Type B pancreatic cell (in vitro differentiated cells): ENCODE measurements at regions not wholly inside any gene's neighbourhood (a gene's known extent, or its start where the extent isn't known, plus 50 kb on each side); places are given as distances from the start of the nearest gene placed in this dataset.

Source experiments
- DNase-seq: peaks from one replicate; pipeline ENCODE4 v3.0.0; 2021; ENCODE audit warnings: mixed read lengths; ENCODE audit not compliant: unreplicated experiment; ENCODE audit errors: extremely low spot score
- H3K27ac Mint-ChIP-seq: 2 replicates; pipeline ENCODE4 v1.8.0; 2021; ENCODE audit warnings: mild to moderate bottlenecking, mixed read lengths
- H3K27me3 Mint-ChIP-seq: 2 replicates; pipeline ENCODE4 v1.8.0; 2021; ENCODE audit warnings: mixed read lengths
- H3K36me3 Mint-ChIP-seq: 2 replicates; pipeline ENCODE4 v1.8.0; 2021; ENCODE audit warnings: mixed read lengths
- H3K4me1 Mint-ChIP-seq: one replicate; pipeline ENCODE4 v1.8.0; 2021; ENCODE audit warnings: mixed read lengths; ENCODE audit not compliant: unreplicated experiment
- H3K4me3 Mint-ChIP-seq: 2 replicates; pipeline ENCODE4 v1.8.0; 2021; ENCODE audit warnings: mild to moderate bottlenecking, mixed read lengths
- H3K9me3 Mint-ChIP-seq: 2 replicates; pipeline ENCODE4 v1.8.0; 2021; ENCODE audit warnings: mixed read lengths
- TF ChIP-seq, protein P1 (sequence below): fragments of 200-600 bp; sonication (generic); conservative IDR thresholded peaks from 2 replicates; pipeline ENCODE4 v1.5.0; 2021; ENCODE audit warnings: antibody characterized with exemption, mild to moderate bottlenecking

DNA sequence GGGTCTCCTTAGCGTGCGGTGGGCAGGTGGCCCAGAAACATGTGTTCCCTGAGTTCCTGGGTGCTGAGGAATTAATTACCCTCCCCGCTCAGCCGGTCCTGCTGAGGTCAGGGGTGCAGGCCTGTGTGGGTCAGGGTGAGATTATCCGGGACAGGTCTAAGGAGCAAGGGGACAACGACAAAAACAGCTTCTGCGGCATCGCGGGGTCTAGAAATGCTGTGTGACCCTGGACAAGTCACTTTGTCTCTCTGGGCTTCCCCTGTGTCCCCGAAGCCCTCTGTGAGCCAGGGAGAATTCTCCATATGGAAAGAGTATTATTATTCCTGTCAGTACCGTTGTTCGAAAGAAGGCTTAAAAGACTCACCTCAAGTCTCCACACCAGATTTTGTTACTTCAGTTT lies 186.1 kb downstream of the MN1 start:
- peaks cover 21% of the 10 kb centered on the region for H3K4me1 Mint-ChIP-seq

DNA sequence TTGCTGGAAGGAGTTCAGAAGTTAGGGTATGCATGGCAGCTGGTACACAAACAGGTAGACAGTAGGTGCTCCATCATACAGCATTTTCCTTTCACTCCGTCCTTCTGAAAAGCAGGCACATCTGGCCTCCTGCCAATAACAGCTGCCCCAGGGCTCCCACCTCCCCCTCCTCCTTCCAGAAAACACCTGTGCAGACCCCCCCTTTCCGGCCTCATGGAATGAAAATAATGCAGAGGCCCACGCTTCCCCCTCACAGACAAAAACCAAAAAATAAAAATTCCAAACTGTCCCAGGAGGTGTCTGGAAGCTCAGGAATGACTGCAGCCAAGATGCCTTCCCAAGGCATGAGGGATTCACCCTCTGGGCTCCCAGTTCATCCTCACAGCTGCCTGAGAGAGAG lies 185.5 kb downstream of the MN1 start:
- no peak overlapping the region for H3K27ac Mint-ChIP-seq
- H3K36me3 Mint-ChIP-seq: no peaks in the 10 kb centered on the region
- no peak overlapping the region for H3K4me3 Mint-ChIP-seq
- TF ChIP-seq, protein P1, sequence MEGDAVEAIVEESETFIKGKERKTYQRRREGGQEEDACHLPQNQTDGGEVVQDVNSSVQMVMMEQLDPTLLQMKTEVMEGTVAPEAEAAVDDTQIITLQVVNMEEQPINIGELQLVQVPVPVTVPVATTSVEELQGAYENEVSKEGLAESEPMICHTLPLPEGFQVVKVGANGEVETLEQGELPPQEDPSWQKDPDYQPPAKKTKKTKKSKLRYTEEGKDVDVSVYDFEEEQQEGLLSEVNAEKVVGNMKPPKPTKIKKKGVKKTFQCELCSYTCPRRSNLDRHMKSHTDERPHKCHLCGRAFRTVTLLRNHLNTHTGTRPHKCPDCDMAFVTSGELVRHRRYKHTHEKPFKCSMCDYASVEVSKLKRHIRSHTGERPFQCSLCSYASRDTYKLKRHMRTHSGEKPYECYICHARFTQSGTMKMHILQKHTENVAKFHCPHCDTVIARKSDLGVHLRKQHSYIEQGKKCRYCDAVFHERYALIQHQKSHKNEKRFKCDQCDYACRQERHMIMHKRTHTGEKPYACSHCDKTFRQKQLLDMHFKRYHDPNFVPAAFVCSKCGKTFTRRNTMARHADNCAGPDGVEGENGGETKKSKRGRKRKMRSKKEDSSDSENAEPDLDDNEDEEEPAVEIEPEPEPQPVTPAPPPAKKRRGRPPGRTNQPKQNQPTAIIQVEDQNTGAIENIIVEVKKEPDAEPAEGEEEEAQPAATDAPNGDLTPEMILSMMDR: no peak
- H3K4me1 Mint-ChIP-seq: peaks cover 27% of the 10 kb centered on the region
- H3K9me3 Mint-ChIP-seq: no peaks in the 10 kb centered on the region
- DNase-seq: no peak
- H3K27me3 Mint-ChIP-seq: peaks cover 24% of the 10 kb centered on the region

More for the DNA sequence above, 186.1 kb downstream of the MN1 start:
- TF ChIP-seq, protein P1: no peak
- no peak for DNase-seq
- Mint-ChIP-seq H3K36me3 (no peaks in the 10 kb centered on the region), H3K27me3 (peaks cover 19% of the 10 kb centered on the region), H3K4me3 (no peak overlapping the region), H3K9me3 (no peaks in the 10 kb centered on the region), H3K27ac (no peak overlapping the region)

DNA sequence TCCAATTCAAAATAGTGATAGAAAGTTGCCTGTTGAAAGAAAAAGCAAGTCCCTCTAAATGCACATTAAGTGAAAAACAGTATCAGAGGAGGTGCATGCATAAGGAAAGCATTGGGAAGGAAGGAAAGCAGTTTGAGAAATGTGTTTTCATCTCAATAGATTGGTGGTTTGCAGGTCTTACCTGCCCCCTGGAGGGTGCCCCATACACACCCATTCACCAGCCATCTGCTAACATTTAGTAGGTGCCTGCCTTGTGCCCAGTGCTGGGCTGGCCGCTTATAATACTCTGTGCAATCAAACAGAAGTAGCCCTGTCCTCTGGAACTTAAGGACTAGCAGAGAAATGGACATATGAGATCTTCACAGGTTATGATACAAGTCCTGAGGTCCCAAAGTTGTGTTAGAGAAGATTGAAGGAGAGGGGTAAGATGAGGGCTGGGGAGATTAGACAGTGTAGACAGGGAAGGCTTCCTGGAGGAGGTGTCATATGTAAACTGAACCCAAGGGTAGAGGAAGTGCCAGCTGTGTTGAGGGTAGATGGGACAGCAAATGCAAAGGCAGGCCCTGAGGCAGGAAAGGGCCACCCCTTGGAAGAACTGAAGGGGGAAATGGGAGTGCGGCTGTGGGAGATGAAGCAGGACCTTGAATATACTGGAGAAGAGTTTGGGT lies 184.2 kb downstream of the MN1 start:
- H3K4me3 Mint-ChIP-seq: no peak overlapping the region
- no peak for DNase-seq
- no peak overlapping the region for H3K27ac Mint-ChIP-seq
- H3K36me3 Mint-ChIP-seq: no peaks in the 10 kb centered on the region
- H3K4me1 Mint-ChIP-seq: peaks cover 28% of the 10 kb centered on the region
- TF ChIP-seq, protein P1: no peak
- H3K27me3 Mint-ChIP-seq: peaks cover 23% of the 10 kb centered on the region
- H3K9me3 Mint-ChIP-seq: no peaks in the 10 kb centered on the region

DNA sequence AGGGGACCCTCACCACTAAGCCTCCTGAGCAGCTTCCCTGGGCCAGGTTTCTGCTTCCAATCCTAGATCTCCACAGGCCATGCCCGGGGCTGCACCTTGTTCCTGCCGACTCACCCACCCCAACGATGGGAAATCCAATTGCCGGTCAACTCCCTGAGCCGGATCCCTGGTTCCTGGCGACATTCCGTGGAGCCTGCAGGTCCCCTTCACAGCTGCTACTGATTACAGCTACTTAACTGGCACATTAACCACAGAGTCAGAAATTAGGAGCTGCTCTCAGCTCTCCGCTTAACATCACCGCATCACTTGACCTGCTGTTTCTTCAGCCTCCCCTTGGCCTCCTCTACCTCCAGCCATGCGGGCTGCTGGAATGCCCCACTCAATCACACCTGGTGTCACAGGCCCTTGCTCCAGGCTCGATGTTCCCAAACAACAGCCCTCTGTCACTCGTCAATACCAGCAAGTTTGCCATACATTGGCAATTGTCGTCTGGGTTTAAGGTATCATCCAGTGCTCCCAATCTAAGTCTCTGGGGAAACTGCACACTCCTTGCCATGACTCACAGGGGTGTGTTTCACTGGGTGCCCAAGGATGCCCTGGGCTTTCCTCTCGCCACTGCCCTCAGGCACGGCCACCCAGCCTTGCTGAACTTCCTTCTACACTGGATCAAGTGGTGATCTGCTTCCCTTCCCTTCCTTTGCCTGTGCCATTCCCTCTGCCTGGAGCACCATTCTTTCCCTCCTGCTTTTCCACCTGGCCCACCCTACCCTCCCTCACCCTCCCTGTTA lies 181.0 kb downstream of the MN1 start:
- no peak overlapping the region for H3K27ac Mint-ChIP-seq
- peaks cover 22% of the 10 kb centered on the region for H3K4me1 Mint-ChIP-seq
- H3K27me3 Mint-ChIP-seq: peaks cover 9% of the 10 kb centered on the region
- DNase-seq: no peak
- H3K36me3 Mint-ChIP-seq: no peaks in the 10 kb centered on the region
- no peak overlapping the region for H3K4me3 Mint-ChIP-seq
- no peaks in the 10 kb centered on the region for H3K9me3 Mint-ChIP-seq
- TF ChIP-seq, protein P1: no peak

DNA sequence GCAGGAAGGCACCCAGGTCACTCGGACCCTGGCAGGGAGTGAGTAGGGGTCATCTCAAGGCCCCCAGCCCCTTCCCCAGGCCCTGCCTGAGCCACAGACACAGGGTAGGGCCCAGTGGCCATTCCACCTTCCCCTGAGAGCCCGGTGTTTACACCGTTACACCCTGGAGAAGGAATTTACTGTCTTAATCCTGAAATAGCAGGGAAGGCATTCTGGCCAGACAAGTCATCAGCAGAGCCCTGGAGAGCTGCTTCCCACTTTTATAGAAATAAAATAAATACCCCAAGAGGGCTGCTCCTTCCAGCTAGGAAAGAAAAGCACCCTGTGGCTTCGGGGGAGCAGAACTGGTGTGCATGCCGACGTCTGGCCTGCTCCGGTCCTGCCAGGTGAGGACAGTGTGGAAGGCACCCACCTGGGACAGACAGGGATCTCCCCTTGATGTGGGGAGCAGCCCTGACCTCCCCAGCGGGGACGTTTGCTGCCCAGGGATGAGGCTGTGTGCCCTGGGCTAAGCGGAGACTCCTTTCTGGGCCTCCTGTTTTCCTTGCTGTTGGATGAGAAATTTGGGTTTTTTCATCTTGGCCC lies 180.0 kb downstream of the MN1 start:
- TF ChIP-seq, protein P1: no peak

More for the DNA sequence above, 180.0 kb downstream of the MN1 start:
- H3K27me3 Mint-ChIP-seq: peaks cover 9% of the 10 kb centered on the region
- no peaks in the 10 kb centered on the region for H3K36me3 Mint-ChIP-seq
- H3K4me3 Mint-ChIP-seq: no peak overlapping the region
- no peak overlapping the region for H3K27ac Mint-ChIP-seq
- H3K4me1 Mint-ChIP-seq: peaks cover 21% of the 10 kb centered on the region
- no peaks in the 10 kb centered on the region for H3K9me3 Mint-ChIP-seq
- no peak for DNase-seq
